A673 (cell line): ENCODE measurements at regions not wholly inside any gene's neighbourhood (a gene's known extent, or its start where the extent isn't known, plus 50 kb on each side); places are given as distances from the start of the nearest gene placed in this dataset.

Experiments used
- CTCF ChIP-seq: fragments of 300-800, 200-600 bp; sonication (generic); conservative IDR thresholded peaks from 2 replicates; pipeline ENCODE4 v1.5.1; 2017; ENCODE audit warnings: low read depth, mild to moderate bottlenecking, antibody characterized with exemption, low read length, moderate library complexity, mixed read lengths
- EZH2 ChIP-seq: fragments of 200-600 bp; sonication (generic); IDR thresholded peaks from 2 replicates; pipeline ENCODE4 v1.6.1; 2017; ENCODE audit warnings: borderline replicate concordance, low read depth, mild to moderate bottlenecking, mixed read lengths, antibody characterized with exemption, low read length; ENCODE audit not compliant: poor library complexity, severe bottlenecking

- TF ChIP-seq CTCF = no peak
- no peak for TF ChIP-seq EZH2
These were observed 560.5 kb upstream of the MEF2C start for GRCh38 chr5:89443508-89443907.
